GM10266 (cell line): ENCODE measurements at regions not wholly inside any gene's neighbourhood (a gene's known extent, or its start where the extent isn't known, plus 50 kb on each side); places are given as distances from the start of the nearest gene placed in this dataset.

Experiments used
- DNase-seq: peaks from one replicate; pipeline ENCODE4 v3.0.0; 2012; ENCODE audit errors: extremely low spot score
- TF ChIP-seq, protein P1 (sequence below): IDR thresholded peaks from 2 replicates; pipeline ENCODE4 v1.5.1; 2012; ENCODE audit warnings: mild to moderate bottlenecking, low read depth; ENCODE audit not compliant: control insufficient read depth, insufficient read depth; ENCODE audit errors: missing control alignments

DNA sequence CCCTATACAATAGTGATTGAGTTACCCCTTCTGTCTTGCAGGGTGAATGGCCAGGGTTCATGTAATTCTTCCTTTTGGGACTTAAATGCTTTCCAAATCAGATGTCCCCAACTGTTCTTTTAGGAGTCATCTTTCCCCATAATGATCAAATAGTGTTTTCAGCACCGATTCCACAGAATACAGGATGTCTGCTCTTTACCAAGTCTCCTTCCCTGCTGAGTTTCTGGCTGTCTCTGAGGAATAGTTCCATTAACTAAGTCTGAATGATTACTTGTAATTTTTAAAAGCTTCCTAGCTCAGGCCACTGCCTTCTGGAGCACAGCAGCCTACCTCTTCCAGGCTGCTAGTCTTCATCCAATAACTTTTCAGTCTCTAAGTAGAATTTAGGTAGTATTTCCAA is 630.7 kb upstream of the ZNF608 start:
- TF ChIP-seq, protein P1, sequence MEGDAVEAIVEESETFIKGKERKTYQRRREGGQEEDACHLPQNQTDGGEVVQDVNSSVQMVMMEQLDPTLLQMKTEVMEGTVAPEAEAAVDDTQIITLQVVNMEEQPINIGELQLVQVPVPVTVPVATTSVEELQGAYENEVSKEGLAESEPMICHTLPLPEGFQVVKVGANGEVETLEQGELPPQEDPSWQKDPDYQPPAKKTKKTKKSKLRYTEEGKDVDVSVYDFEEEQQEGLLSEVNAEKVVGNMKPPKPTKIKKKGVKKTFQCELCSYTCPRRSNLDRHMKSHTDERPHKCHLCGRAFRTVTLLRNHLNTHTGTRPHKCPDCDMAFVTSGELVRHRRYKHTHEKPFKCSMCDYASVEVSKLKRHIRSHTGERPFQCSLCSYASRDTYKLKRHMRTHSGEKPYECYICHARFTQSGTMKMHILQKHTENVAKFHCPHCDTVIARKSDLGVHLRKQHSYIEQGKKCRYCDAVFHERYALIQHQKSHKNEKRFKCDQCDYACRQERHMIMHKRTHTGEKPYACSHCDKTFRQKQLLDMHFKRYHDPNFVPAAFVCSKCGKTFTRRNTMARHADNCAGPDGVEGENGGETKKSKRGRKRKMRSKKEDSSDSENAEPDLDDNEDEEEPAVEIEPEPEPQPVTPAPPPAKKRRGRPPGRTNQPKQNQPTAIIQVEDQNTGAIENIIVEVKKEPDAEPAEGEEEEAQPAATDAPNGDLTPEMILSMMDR, result no peak
- no peak for DNase-seq

DNA sequence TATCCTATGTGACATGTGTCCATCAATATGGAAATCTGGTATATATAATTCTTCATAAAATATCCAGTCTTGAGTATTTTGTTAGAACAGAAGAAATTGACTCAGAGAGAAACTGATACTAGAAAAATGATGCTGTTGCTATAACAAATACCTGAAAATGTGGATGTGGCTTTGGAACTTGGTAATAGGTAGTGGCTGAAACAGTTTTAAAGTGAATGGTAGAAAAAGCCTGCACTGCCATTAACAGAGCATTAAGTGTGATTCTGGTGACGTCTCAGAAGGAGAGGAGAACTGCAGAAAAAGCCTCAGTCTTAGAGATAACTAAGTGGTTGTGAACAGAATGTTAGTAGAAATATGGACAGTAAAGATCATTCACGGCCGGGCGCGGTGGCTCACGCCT is 634.9 kb upstream of the ZNF608 start:
- TF ChIP-seq, protein P1, result no peak
- no peak for DNase-seq

DNA sequence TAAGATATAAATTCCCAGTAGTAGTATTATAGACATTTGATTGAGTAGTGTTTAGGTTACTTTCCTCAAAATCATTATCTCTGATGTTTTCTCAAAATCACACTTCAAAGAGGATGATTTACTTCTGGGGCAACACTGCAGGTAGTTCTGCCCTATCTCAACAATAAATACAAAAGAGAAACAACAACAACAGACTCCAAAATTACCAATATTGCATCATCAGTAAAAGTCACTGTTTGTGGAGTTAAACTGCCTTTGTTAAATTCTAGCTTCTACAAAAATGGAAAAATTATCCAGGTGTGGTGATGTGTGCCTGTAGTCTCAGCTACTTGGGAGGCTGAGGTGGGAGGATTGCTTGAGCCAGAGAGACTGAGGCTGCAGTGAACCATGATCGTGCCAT is 637.6 kb upstream of the ZNF608 start:
- DNase-seq, result no peak
- TF ChIP-seq, protein P1, result no peak

DNA sequence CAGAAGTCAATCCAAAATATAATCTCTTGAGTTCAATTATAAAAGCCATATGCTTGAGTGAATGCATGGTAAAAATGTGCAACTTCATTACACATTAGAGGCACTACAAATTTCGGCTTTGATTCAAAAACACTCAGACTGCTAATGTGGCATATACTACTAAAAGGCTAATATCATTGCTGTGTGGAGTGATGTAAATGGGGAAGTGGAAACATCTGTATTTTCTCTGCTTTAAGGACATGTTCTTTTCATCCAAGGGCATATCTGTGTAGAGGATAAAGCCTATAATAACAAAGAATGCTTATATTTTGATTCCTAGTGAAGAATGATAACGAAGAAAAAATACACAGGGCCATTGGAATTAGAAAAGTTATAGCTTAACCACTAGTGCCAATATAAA is 643.9 kb upstream of the ZNF608 start:
- TF ChIP-seq, protein P1, result no peak
- no peak for DNase-seq

DNA sequence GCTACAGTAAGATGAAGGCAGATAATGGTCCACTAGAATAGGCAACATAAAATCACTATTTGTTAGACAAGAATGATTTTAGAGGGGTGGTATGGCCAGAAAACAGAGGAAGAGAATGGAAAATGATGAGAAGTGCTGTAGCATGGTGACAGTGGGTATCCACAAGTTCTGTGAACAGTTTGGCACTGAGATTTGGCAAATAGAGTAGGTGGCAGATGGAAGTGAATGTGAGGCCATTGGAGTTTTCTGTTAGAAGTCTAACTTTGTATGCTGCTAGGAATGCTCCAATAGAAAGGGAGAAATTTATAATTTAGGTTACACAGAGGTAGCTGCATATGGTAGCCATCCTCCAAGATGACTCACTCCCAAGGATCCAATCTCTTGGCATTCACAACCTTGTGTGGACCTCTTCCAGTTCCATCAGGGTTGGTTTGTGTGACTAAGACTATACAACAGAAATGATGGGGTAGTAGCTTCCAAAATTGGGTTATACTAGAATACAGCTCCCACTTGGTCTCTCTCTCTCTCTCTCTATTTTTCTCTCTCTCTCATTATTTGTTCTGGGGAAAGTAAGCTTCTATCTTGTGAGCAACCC is 646.9 kb upstream of the ZNF608 start:
- TF ChIP-seq, protein P1, result no peak
- DNase-seq, result no peak

DNA sequence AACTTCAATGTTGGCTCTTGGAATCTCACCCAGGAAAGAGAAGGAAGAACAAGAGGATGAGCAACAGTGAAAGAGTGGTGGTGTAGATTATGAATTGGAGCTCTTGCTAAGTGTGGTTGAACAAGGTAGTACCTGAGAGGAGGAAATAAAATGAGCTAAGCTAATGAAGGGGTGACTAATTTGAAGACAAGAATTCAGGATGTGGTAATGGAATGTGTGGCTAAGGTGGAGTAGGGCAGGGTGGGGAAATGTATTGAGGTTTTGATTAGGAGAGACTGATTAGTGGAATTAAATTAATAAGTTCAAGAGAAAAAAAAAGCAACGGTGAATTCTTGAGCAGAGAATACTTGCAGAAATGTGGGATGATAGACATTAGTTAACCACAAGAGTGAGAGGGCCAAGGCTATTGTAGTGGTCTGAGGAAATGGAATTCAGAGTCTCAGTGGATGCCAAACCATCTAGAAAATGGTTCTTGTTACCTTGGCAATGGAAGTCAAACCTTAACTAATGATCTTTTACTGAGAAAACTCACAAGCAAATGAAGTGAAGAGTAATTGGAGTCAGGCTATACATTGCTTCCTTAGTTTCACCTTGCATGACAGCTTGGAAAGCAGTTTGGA is 648.3 kb upstream of the ZNF608 start:
- no peak for DNase-seq
- TF ChIP-seq, protein P1, result no peak

DNA sequence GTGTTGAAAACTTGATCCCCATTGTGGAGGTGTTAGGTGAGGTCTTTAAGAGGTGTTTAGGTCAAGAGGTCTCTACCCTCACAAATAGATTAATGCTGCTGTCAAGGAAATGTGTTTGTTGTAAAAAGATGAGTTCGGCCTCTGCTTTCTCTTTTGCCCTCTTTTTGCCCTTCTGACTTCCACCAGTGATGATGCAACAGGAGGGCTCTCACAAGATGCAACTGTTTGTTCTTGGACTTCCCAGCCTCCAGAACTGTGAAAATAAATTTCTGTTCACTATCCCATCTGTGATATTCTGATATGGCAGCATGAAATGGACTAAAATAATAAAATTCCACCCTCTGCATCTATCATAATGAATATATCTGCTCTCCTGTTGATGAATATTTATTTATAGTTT is 650.0 kb upstream of the ZNF608 start:
- DNase-seq, result no peak
- TF ChIP-seq, protein P1, result no peak
